A172 (cell line): ENCODE measurements at regions not wholly inside any gene's neighbourhood (a gene's known extent, or its start where the extent isn't known, plus 50 kb on each side); places are given as distances from the start of the nearest gene placed in this dataset.
"Not testable (repeated sequence)": the region's sequence is repeated elsewhere in the genome, so short reads cannot be mapped to it uniquely, and the experiment has no call there.

Experiments used
- DNase-seq: peaks from one replicate; pipeline ENCODE4 v3.0.0-alpha.2; 2015; ENCODE audit warnings: low spot score

- DNase-seq = no peak
These were observed 52.0 kb upstream of the CPM start for GRCh38 chr12:68984796-68985573.

GRCh38 chr12:68997526-68997925 is 64.6 kb upstream of the CPM start:
- DNase-seq = not testable (repeated sequence)

- no peak for DNase-seq
These were observed 65.1 kb upstream of the CPM start for GRCh38 chr12:68998041-68998440.

GRCh38 chr12:69000074-69000473 is 67.1 kb upstream of the CPM start:
- peak; percentile 11 for DNase-seq

- no peak for DNase-seq
These were observed 67.7 kb upstream of the CPM start for GRCh38 chr12:69000540-69001243.

- DNase-seq = no peak
These were observed 68.3 kb upstream of the CPM start for GRCh38 chr12:69001251-69001650.

- no peak for DNase-seq
These were observed 70.0 kb upstream of the CPM start for GRCh38 chr12:69002969-69003368.

- DNase-seq = no peak
These were observed 71.0 kb upstream of the CPM start for GRCh38 chr12:69003991-69004390.

- DNase-seq = peak; percentile 31
These were observed 74.3 kb upstream of the CPM start for GRCh38 chr12:69007101-69007854.

GRCh38 chr12:69007855-69008351 is 74.9 kb upstream of the CPM start:
- DNase-seq = no peak

GRCh38 chr12:69008520-69008919 is 75.5 kb upstream of the CPM start:
- no peak for DNase-seq

- DNase-seq = no peak
These were observed 81.1 kb upstream of the CPM start for GRCh38 chr12:69014047-69014446.

GRCh38 chr12:69015017-69015416 is 82.0 kb upstream of the CPM start:
- DNase-seq = no peak

GRCh38 chr12:69015831-69016230 is 82.9 kb upstream of the CPM start:
- DNase-seq = no peak

- DNase-seq = no peak
These were observed 86.1 kb upstream of the CPM start for GRCh38 chr12:69019082-69019481.

GRCh38 chr12:69019910-69020309 is 86.9 kb upstream of the CPM start:
- no peak for DNase-seq

GRCh38 chr12:69022674-69023073 is 89.7 kb upstream of the CPM start:
- no peak for DNase-seq

GRCh38 chr12:69023840-69024239 is 90.9 kb upstream of the CPM start:
- no peak for DNase-seq

- DNase-seq = peak; percentile 49
These were observed 91.4 kb upstream of the CPM start for GRCh38 chr12:69024413-69024812.

GRCh38 chr12:69024907-69025306 is 91.9 kb upstream of the CPM start:
- DNase-seq = no peak

- no peak for DNase-seq
These were observed 93.4 kb upstream of the CPM start for GRCh38 chr12:69026336-69026735.

- peak; percentile 47 for DNase-seq
These were observed 94.5 kb upstream of the CPM start for GRCh38 chr12:69027411-69027881.
